GM12878 (cell line): ENCODE measurements at regions not wholly inside any gene's neighbourhood (a gene's known extent, or its start where the extent isn't known, plus 50 kb on each side); places are given as distances from the start of the nearest gene placed in this dataset.

Experiments used
- CEBPB ChIP-seq, 2 experiments: fragments of 150-350 bp in 1 of 2; IDR thresholded peaks; 2 replicates each; pipeline ENCODE4 v1.6.1; 2012 to 2014; ENCODE audit warnings: low read depth in 2 of 2, low read length in 2 of 2, borderline replicate concordance in 1 of 2, inconsistent platforms in 1 of 2
- EZH2 ChIP-seq: IDR thresholded peaks from 2 replicates; pipeline ENCODE4 v1.6.1; 2012; ENCODE audit warnings: low read depth, mild to moderate bottlenecking, control low read depth, inconsistent platforms, low read length, borderline replicate concordance; ENCODE audit not compliant: control insufficient read depth
- FOS ChIP-seq: IDR thresholded peaks from 3 replicates; pipeline ENCODE4 v1.6.1; 2011; ENCODE audit warnings: borderline replicate concordance; ENCODE audit not compliant: insufficient read length; ENCODE audit errors: extremely low read depth
- MXI1 ChIP-seq: fragments of 150-350 bp; IDR thresholded peaks from 2 replicates; pipeline ENCODE4 v1.6.1; 2011; ENCODE audit warnings: low read depth, mild to moderate bottlenecking, inconsistent platforms, low read length, improper control_type of control experiment
- POLR2A ChIP-seq: IDR thresholded peaks from 2 replicates; pipeline ENCODE4 v1.6.1; 2011; ENCODE audit warnings: low read depth, mild to moderate bottlenecking, low read length
- POLR2AphosphoS5 ChIP-seq: IDR thresholded peaks from 2 replicates; pipeline ENCODE4 v1.6.1; 2011; ENCODE audit warnings: mild to moderate bottlenecking, low read length, inconsistent platforms
- TAF1 ChIP-seq: IDR thresholded peaks from 2 replicates; pipeline ENCODE4 v1.6.1; 2011; ENCODE audit warnings: mild to moderate bottlenecking, low read depth, low read length, borderline replicate concordance
- YY1 ChIP-seq: IDR thresholded peaks from 2 replicates; pipeline ENCODE4 v1.6.1; 2011; ENCODE audit warnings: low read depth, mild to moderate bottlenecking, low read length
- TF ChIP-seq, protein P1 (sequence below), 3 experiments: IDR thresholded peaks in 2 of 3; conservative IDR thresholded peaks in 1 of 3; 2 replicates each; pipeline ENCODE4 v1.5.1; 2011; ENCODE audit warnings: low read depth in 3 of 3, low read length in 3 of 3, mild to moderate bottlenecking in 3 of 3, control low read depth in 2 of 3, moderate library complexity in 2 of 3, inconsistent platforms in 1 of 3, mixed read lengths in 1 of 3; ENCODE audit not compliant: control insufficient read depth in 2 of 3, insufficient read depth in 1 of 3; ENCODE audit errors: extremely low read depth in 1 of 3
- TF ChIP-seq, protein P2 (sequence below): fragments of 450-650 bp; IDR thresholded peaks from 2 replicates; pipeline ENCODE4 v1.6.1; 2017; ENCODE audit warnings: antibody characterized with exemption, mild to moderate bottlenecking, moderate library complexity
- TF ChIP-seq, protein P3 (sequence below): fragments of 150-350 bp; IDR thresholded peaks from 2 replicates; pipeline ENCODE4 v1.6.1; 2016; ENCODE audit warnings: low read depth, low read length
- TF ChIP-seq, protein P4 (sequence below): fragments of 450-650 bp; formaldehyde crosslinking; IDR thresholded peaks from 2 replicates; pipeline ENCODE4 v1.5.0; 2022; ENCODE audit warnings: mild to moderate bottlenecking, missing genetic modification characterization
- TF ChIP-seq, protein P5 (sequence below): IDR thresholded peaks from 2 replicates; pipeline ENCODE4 v1.6.1; 2012; ENCODE audit warnings: low read depth, low read length, improper control_type of control experiment

DNA sequence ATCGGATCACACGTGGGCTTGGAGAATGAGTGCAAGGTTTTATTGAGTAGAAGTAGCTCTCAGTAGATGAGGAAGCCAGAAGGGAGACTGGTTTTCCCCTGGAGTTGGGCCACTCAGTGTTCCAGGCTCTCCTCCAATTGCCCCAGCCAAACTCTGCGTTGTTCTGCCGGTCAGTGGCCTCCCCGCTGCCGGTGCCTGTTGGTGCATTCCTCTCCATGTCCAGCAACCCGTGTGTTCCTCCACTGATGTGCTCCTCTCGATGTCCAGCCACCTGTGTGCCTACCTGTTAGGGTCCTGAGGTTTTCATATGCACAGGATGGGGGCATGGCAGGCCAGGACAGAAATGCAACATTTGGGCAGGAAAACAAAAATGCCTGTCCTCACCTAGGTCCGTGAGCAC lies 888.0 kb upstream of the PTPRD start:
- TF ChIP-seq TAF1 (no peak), MXI1 (no peak), POLR2A (no peak), CEBPB (IDR thresholded peaks at IDR 0.05; ENCODE audit: borderline replicate concordance in 1 of 2, low read depth in 2 of 2, low read length in 2 of 2) (no peak), FOS (no peak), POLR2AphosphoS5 (no peak), YY1 (no peak), EZH2 (no peak)
- TF ChIP-seq, protein P1, sequence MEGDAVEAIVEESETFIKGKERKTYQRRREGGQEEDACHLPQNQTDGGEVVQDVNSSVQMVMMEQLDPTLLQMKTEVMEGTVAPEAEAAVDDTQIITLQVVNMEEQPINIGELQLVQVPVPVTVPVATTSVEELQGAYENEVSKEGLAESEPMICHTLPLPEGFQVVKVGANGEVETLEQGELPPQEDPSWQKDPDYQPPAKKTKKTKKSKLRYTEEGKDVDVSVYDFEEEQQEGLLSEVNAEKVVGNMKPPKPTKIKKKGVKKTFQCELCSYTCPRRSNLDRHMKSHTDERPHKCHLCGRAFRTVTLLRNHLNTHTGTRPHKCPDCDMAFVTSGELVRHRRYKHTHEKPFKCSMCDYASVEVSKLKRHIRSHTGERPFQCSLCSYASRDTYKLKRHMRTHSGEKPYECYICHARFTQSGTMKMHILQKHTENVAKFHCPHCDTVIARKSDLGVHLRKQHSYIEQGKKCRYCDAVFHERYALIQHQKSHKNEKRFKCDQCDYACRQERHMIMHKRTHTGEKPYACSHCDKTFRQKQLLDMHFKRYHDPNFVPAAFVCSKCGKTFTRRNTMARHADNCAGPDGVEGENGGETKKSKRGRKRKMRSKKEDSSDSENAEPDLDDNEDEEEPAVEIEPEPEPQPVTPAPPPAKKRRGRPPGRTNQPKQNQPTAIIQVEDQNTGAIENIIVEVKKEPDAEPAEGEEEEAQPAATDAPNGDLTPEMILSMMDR (IDR thresholded peaks at IDR 0.05 in 2 of 3, conservative IDR thresholded peaks at IDR 0.05 in 1 of 3; ENCODE audit: control insufficient read depth in 2 of 3, extremely low read depth in 1 of 3, insufficient read depth in 1 of 3, low read depth in 3 of 3, low read length in 3 of 3), result no peak
- TF ChIP-seq, protein P2, sequence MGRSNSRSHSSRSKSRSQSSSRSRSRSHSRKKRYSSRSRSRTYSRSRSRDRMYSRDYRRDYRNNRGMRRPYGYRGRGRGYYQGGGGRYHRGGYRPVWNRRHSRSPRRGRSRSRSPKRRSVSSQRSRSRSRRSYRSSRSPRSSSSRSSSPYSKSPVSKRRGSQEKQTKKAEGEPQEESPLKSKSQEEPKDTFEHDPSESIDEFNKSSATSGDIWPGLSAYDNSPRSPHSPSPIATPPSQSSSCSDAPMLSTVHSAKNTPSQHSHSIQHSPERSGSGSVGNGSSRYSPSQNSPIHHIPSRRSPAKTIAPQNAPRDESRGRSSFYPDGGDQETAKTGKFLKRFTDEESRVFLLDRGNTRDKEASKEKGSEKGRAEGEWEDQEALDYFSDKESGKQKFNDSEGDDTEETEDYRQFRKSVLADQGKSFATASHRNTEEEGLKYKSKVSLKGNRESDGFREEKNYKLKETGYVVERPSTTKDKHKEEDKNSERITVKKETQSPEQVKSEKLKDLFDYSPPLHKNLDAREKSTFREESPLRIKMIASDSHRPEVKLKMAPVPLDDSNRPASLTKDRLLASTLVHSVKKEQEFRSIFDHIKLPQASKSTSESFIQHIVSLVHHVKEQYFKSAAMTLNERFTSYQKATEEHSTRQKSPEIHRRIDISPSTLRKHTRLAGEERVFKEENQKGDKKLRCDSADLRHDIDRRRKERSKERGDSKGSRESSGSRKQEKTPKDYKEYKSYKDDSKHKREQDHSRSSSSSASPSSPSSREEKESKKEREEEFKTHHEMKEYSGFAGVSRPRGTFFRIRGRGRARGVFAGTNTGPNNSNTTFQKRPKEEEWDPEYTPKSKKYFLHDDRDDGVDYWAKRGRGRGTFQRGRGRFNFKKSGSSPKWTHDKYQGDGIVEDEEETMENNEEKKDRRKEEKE, result no peak
- TF ChIP-seq, protein P3, sequence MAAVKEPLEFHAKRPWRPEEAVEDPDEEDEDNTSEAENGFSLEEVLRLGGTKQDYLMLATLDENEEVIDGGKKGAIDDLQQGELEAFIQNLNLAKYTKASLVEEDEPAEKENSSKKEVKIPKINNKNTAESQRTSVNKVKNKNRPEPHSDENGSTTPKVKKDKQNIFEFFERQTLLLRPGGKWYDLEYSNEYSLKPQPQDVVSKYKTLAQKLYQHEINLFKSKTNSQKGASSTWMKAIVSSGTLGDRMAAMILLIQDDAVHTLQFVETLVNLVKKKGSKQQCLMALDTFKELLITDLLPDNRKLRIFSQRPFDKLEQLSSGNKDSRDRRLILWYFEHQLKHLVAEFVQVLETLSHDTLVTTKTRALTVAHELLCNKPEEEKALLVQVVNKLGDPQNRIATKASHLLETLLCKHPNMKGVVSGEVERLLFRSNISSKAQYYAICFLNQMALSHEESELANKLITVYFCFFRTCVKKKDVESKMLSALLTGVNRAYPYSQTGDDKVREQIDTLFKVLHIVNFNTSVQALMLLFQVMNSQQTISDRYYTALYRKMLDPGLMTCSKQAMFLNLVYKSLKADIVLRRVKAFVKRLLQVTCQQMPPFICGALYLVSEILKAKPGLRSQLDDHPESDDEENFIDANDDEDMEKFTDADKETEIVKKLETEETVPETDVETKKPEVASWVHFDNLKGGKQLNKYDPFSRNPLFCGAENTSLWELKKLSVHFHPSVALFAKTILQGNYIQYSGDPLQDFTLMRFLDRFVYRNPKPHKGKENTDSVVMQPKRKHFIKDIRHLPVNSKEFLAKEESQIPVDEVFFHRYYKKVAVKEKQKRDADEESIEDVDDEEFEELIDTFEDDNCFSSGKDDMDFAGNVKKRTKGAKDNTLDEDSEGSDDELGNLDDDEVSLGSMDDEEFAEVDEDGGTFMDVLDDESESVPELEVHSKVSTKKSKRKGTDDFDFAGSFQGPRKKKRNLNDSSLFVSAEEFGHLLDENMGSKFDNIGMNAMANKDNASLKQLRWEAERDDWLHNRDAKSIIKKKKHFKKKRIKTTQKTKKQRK, result no peak
- TF ChIP-seq, protein P4, sequence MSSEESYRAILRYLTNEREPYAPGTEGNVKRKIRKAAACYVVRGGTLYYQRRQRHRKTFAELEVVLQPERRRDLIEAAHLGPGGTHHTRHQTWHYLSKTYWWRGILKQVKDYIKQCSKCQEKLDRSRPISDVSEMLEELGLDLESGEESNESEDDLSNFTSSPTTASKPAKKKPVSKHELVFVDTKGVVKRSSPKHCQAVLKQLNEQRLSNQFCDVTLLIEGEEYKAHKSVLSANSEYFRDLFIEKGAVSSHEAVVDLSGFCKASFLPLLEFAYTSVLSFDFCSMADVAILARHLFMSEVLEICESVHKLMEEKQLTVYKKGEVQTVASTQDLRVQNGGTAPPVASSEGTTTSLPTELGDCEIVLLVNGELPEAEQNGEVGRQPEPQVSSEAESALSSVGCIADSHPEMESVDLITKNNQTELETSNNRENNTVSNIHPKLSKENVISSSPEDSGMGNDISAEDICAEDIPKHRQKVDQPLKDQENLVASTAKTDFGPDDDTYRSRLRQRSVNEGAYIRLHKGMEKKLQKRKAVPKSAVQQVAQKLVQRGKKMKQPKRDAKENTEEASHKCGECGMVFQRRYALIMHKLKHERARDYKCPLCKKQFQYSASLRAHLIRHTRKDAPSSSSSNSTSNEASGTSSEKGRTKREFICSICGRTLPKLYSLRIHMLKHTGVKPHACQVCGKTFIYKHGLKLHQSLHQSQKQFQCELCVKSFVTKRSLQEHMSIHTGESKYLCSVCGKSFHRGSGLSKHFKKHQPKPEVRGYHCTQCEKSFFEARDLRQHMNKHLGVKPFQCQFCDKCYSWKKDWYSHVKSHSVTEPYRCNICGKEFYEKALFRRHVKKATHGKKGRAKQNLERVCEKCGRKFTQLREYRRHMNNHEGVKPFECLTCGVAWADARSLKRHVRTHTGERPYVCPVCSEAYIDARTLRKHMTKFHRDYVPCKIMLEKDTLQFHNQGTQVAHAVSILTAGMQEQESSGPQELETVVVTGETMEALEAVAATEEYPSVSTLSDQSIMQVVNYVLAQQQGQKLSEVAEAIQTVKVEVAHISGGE (CRISPR knock-in tag), result no peak
- TF ChIP-seq, protein P5, sequence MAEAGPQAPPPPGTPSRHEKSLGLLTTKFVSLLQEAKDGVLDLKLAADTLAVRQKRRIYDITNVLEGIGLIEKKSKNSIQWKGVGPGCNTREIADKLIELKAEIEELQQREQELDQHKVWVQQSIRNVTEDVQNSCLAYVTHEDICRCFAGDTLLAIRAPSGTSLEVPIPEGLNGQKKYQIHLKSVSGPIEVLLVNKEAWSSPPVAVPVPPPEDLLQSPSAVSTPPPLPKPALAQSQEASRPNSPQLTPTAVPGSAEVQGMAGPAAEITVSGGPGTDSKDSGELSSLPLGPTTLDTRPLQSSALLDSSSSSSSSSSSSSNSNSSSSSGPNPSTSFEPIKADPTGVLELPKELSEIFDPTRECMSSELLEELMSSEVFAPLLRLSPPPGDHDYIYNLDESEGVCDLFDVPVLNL, result no peak
